NCI-H2029 (cell line): ENCODE measurements at regions not wholly inside any gene's neighbourhood (a gene's known extent, or its start where the extent isn't known, plus 50 kb on each side); places are given as distances from the start of the nearest gene placed in this dataset.

Experiments
- DNase-seq: peaks from one replicate; lab custom pipeline; 2025; lab: John Stamatoyannopoulos, UW

DNA sequence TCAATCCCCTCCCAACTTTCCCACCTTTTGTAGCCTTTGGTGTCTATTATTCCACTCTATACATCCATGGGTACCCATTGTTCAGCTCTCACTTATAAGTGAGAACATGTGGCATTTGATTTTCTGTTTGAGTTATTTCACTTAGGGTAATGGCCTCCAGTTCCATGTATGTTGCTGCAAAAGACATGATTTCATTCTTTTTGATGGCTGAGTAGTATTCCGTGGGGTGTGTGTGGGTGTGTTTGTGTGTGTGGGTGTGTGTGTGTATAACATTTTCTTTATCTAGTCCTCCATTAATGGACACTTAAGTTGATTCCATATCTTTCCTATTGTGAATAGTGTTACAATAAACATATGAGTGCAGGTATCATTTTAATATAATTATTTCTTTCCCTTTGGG, 157.5 kb upstream of the FSTL4 start:
- no peak for DNase-seq

DNA sequence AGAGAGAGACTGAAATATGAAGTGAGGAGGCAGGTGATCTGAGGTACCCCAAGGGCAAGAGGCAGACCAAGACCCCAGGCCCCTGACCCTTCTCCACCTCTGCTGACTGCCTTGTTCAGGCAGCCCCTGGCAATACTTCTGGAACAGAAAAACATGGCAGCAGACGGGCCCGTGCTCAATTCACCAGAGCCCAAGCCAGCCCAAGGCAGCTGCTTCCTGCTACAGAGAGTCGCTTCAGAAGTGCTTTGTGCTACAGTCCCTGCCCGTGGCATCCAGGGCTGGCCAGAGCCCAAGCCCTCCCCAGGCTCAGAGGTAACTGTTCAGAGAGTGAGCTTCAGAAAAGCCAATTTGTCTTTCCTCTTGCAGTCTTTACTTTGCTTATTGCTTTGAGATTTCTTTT, 151.4 kb upstream of the FSTL4 start:
- peak; percentile 38 for DNase-seq

DNA sequence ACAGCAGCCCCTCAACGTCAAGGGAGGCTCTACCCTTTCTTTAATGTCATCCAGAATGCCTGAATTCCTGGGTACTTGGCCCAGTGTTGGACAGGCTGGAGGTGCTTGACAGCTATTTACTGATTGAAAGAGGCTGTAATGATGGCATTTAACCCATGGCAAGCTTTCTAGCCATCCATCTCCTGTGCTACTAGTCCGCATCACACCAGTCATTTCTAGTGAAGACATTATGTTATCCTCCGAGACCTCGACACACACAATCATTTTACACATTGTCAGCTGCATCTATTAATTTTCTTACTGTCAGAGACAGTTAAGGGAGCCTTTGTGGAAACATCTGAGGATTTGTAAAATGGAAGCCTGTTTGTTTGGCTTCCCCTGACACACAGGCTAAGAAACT, 149.3 kb upstream of the FSTL4 start:
- DNase-seq = no peak

DNA sequence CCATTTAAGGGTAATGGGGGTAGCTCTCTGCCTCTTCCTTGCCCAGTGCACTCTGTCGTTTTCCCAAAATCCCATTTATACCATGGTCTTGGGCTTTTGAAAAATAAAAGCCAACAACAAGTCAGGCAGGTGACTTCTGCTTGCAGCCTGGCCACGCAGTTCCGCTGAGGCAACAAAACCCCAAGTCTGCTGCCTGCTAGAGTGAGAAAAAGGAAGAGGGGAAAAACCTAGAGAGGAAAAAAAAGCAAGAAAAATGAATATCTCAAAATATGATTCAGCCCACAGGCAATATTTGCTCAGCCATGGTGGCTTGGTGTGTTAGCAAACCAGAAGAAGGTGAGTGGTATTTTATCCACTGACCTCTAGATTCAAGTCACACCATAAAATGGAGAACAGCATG, 148.2 kb upstream of the FSTL4 start:
- no peak for DNase-seq

DNA sequence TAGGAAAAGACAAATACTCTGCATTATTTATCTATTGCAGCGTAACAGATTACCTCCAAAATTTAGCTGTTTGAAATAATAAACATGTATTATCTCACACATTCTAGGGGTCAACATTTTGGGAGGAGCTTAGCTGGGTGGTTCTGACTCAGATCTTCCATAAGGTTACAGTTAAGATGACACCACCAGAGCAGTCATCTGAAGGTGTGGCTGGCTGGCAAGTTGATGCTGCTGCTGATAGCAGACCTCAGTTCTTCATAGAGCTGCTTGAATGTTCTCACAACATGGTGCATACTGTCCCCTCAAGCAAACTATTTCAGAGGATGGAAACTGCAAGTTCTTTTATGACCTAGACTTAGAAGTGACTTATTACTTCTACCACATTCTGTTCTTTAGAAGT, 146.3 kb upstream of the FSTL4 start:
- no peak for DNase-seq

DNA sequence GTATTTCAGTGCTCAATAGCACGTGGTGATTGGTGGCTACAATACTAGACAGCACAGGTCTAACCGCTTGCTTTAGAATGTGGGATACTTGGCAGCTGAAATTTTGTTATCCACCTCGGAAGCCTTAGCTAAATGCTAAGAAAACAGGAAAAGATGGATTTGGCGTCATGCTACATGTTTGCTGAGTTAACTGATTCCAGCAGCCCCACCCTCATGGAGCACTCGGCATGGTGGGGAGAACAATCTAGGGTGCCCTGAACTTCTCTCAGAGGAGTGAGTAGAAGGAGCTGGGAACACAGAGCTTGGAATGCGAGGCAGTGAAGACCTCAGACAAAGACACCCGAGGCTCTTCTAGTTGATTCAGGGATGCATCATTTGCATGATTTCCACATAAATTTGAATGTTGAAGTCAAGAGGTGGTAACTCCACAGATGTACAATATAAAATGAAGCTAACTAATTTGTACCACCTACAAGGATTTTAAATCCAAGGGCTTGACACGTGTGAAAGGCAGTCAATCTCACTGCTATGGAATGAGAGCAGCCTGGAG, 145.1 kb upstream of the FSTL4 start:
- DNase-seq = no peak

DNA sequence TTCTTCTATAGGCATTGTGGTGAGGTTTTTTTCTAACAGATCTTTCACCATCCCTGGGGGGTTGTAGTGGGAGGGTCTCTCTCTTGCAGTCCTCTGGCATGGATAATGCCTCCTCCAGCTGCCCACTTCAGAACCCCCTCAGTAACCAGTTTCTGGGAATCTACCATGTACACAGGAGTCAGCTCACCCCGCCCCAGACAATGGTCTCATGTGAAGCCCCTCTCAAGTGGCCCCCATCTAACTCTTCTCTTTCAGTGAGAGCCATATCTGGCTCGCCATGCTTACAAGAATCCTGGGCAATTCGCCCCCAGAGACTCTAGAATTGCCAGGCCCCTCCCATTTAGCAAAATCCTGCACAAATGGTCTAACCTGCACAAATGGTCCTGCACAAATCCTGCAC, 144.4 kb upstream of the FSTL4 start:
- DNase-seq = no peak

DNA sequence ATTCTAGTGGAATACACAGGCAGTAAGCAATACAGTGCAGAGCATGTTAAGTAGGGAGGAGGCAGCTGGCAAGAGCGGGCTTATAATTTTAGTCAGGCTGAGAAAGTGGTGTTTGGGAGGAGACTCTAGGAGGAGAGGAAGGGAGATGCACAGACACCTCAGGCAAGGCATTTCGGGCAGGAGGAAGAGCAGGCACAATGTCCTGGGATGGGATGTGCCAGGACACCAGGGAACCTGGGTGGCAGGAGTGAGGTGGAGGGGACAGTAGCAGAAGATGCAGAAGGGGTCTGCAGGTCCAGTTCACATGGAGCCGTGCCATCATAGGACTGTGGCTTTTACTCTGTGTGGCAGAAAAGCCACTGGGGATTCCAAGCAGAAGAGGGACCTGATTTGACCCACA, 143.7 kb upstream of the FSTL4 start:
- DNase-seq = no peak

DNA sequence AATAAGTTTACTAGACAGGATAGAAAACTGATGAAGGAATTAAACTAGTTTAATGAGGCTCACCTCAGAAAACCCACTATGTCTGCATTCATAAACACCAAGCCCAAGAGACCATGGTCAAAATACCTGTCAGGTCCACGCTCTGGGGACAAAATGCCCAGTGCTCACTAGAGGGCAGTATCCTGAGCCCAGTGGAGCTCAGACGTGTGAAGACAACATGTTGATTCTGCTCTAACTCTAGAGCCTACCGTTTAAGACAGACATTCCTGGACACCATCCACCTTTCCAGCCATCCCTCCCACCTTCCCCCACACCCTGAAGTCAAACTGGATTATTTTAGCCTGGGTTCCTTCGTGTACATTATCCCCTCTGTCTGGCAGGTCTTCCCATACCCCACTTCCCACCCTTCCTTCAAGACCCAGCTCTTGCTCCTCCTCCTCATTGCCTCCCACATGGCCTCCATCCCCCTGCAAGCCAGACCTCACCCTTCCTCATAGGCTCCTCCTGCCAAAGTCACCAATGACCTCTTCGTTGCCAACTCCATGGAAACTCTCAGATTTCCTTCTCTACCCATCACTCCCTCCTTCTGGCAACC, 142.3 kb upstream of the FSTL4 start:
- peak; percentile 31 for DNase-seq

DNA sequence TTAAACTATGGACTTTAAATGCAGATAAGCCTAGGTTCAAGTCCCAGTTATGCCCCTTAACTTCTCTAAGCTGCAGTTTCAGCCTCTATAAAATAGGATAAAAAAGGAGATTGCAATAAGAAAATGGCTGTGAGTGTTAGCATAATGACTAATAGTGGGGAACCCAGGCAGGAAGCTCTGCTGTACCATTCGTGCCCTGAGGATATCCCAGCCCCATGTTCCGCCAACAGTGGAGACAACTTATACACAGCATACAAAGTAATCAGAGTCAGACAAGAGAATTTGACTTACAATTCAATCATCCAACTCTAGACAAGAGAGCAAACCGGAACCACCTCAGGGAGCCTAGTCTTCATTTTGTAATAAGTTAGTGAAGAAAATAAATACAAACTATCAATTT, 141.5 kb upstream of the FSTL4 start:
- DNase-seq = no peak

DNA sequence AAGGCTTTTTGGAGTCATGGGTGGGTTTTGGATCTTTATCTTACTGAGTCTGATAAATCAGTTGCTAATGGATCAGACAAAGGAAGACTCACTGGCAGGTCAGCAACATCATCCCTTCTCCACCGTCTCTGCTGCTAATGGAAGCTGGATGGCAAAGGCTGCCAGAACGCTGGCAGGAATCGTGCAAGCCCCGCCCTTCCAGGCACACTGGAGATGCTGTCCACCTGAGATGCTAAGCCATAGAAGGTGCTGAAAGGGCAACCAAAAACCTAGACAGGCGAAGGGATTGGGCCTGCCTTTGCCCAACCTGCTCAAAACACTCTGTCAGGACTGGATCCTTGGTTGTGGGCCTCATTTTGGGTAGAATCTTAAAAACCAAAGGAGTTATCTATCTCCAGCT, 139.5 kb upstream of the FSTL4 start:
- no peak for DNase-seq

DNA sequence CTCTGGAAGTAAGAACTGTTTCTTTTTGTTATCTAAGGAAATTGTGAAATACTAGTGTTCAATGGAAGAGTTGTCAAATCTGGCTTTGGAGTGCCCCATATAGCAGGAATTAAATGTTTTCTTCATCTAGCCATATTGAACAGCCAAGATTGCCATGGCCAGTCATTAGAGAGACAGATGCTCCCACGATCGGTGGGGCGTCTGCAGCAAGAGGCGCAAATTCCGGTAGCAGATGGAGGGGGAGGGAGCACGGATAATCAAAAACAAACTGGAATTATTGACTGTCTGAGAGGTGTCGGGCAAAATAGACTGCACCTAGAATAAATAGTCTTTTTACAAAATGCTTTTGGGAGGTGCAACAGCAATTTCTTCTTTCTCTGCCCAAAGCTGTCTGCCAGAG, 139.1 kb upstream of the FSTL4 start:
- DNase-seq = no peak

DNA sequence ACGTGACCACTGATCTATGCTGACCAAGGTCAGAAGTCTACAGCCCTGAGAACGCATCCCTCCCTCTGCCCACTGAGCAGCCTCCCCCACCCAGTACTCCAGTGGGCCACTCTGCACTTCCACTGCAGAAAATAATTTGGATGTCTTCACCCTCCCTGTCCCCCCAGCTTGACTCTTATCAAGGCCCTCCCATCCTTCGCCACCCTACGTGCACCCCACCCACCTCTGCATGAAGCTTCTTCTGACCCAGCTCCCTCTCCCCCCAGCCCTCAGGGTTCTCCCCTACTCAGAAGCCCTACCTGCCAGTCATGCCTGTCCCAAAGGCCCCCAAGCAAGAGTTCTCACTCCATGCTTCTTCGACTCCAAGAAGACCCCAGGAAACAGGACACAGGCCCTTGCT, 138.5 kb upstream of the FSTL4 start:
- no peak for DNase-seq

DNA sequence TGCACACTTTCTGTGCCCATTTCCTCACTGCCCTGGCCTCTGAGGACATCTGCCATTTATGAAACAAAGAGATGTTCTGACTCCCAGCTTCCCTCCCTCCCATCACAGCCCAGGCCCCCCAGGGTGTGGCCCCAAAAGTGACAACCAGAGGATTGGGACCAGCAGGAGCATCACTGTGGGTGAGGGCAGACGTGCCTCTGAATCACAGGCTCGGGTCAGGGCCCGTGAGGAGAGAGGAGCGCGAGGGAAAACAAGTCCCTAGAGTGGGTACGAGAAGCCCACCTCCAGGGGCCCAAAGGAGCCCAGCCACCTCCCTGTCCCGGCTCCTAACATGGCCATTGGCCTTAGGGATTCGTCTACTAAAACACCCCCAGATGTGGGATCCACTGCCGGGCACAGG, 138.0 kb upstream of the FSTL4 start:
- no peak for DNase-seq

DNA sequence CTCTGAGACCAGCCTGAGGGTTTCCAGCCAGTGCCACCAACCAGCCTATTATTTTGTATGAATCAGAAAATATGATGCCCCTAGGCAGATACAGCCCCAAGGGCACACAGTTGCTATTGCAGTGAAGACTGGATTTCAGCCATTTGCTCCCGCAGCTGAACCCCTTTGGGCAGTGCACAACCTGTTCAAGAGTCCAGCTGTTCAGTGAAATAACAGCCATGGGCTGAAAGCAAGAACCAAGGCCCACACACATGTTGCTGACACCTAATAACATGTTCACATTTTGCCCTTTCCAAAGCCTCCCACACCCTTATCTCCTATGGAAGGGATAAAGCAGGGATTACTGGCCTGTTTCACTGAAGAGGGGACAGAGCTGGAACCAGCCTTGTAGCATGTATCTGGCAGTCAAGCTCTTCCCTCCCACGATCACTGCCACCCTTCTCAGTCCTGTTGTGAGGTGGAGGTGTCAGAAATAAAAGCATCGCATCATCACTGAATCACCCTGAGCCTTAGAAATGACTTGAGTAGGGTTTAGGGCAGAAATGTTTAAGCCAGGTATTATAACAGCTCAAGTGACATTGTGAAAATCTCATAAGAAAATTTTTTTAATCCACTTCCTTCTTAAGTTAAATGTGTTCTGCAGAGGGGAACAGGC, 137.1 kb upstream of the FSTL4 start:
- DNase-seq = no peak

DNA sequence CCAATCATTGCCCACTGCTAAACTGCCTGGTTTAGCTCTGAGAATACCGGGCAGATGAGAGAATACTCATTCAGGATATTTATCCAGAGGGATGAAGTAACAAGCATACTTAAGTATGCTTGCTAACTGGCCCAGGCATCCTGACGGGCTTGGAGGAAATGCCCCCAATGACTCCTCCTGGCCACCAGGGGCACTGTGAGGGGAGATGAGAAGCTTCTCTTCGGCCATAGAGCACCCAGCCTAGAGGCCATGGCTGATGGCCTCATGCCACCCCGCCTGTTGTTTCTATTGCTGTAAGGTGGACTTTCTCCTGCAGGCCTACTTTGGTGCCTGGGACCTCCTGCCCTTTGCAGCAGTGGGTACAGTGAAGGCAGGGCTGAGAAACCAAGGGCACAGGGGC, 134.5 kb upstream of the FSTL4 start:
- DNase-seq = no peak

DNA sequence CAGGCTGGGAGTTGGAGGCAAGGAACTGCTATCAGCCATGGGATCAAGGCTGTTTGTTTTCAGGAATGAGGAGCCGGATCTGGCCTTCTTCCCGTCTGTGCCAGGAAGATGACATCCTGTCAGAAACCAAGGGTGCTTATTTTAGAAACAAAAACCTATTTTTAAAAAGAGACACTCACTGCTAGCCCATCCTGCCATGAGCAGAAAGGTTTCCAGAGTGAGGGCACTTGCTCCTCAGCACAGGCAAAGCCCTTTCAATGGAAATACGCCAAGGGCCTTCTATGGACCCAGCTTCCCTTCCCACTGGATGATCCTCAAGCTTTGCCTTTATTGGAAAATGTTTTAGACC, 132.6 kb upstream of the FSTL4 start:
- DNase-seq = no peak

DNA sequence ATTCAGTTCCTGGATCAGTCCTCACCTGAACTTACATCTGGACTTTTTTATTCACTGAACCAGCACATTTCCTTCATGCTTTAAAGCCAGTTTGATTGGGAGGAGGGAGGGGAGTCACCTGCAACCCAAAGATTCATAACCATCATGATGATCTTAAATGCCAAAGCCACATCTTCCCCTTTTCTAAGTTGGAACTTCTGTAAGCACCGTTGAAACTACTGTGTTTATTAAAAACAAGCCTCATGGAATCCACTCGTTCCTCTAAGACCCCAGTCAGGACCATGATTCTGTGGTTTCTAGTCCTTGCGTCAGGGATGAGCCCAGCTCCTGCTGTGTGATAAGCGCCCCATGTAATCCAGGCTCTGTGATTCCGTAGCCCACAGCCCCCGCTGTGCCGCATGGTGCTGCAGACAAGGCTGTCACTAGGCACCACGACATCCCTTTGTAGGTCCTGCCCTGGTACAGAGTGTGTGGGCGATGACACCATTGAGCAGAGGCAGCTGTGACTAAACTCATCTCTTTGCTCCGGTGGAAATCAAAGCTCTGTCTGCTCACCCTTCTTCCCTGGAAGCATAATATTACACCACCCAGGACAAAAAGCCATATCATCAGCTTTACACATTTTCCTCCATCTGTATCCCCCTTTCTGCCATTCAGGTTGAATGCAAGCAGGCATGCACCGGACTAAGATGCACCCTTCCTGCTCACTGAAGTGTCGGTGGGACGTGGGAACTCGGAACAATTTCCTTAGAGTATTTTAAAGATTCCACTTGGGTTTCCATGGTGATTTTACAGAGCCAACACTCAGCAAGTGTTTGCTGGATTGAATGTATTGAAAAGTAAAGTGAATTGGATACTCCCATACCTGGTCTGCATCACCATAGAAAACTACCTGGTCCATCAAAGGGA, 132.0 kb upstream of the FSTL4 start:
- no peak for DNase-seq

DNA sequence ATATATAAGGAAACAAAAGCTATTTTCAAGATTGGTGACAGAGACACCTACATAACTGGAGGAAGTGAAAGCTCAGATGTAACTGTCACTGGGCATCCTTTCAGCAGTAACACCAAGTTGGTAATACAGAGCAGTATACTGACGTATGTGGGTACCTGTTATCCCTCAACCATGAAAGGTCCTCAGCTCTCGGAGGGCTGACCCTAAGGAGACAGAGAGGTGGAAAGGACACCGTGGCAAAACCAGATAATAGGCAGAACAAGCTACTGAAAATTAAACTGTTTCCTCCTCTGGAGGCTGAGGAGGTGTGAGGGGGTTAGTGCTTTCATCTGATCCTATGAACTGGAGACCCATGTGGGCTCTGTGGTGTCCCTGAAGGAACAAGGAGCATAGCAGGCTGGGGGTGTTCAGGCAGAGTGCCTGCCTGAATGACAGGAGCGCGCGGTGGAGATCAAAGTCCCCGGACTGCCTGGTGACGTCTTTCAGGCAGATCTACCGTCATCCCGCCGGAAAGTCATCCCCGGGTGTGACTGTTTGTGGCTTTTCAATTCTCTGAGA, 130.2 kb upstream of the FSTL4 start:
- DNase-seq = no peak

DNA sequence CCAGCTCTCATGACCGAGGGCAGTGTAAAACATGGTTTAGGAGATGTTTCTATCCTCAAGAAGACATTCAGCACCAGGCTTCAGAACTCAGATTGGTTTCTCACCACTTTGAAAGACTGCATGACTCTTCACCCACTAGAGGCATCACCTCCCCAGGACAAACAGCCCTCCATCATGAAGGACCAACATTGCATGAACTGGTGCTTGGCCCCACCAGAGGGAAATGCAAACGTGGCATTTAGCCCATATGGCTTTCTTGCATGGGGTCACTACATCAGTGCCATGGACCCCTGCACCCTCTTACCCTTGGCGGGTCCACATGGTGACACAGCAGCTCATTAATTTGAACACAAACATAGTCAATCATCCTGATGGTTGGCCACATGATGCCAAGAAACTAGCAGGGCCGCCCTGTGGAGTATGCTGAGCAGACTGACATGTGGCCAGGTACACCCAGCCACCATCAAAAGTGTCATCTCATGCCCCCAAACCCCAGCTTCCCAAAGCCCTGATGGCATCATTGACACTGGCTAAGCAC, 129.5 kb upstream of the FSTL4 start:
- no peak for DNase-seq

DNA sequence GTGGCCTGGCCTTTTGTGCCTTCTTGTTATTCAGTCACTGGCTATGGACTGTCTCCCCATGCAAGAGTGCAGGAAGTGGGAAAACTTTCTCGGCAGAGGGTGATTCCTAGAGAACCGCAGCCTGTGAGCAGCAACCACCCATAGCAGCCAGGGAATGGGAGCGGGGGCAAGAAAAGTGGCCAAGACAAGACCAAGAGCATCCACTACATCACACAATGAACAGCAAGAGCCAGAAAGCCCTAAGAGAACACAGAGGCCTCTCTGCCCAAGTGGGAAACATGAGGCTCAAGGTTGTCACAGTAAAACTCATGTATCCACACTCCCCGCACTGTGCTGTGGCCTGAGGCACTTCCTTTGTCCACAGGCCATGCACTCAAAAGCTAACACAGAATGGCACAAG, 129.1 kb upstream of the FSTL4 start:
- no peak for DNase-seq

DNA sequence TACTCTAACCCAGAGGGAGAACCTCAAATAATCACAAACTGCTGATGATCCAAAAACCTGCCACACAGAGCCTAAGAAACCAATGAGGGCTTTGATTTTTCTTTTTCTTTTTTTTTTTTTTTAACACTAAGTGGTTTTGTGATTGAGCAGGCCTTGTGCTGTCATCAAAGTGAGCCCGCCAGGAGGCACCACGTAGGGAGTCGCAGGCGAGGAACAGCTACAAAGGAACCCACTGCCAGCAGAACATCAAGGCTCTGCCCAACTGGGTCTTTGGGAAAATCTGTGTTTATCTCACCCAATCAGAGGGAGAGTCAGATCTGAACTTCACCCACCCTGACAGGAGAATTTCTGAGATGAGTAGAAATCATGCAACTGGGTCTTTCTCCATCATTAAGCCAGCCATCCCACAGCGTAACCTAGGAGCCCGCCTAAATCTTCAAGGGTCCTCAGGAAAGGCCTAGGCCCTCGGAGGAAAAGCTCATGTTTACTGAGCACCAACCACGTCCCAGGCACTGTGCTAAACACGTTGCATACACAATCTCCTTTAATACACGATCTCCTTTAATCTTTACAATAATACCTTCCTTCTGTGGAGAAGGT, 126.9 kb upstream of the FSTL4 start:
- DNase-seq = no peak
